GM19023 (cell line): ENCODE measurements at regions not wholly inside any gene's neighbourhood (a gene's known extent, or its start where the extent isn't known, plus 50 kb on each side); places are given as distances from the start of the nearest gene placed in this dataset.
"Not testable (repeated sequence)": the region's sequence is repeated elsewhere in the genome, so short reads cannot be mapped to it uniquely, and the experiment has no call there.

Source experiments
- ATAC-seq: cut with Tn5 transposase; IDR thresholded peaks from one replicate; pipeline ENCODE4 v1.9.1; 2021; ENCODE audit warnings: mild to moderate bottlenecking, moderate library complexity; ENCODE audit not compliant: unreplicated experiment

- no peak for ATAC-seq
Observed at GRCh38 chr5:1958211-1959010, 75.7 kb upstream of the IRX4 start.

- no peak for ATAC-seq
Observed at GRCh38 chr5:1955586-1955985, 72.9 kb upstream of the IRX4 start.

GRCh38 chr5:1953710-1954109 lies 71.0 kb upstream of the IRX4 start:
- ATAC-seq: not testable (repeated sequence)

- no peak for ATAC-seq
Observed at GRCh38 chr5:1952444-1953099, 69.8 kb upstream of the IRX4 start.

GRCh38 chr5:1952021-1952420 lies 69.3 kb upstream of the IRX4 start:
- ATAC-seq: no peak

GRCh38 chr5:1951165-1951816 lies 68.6 kb upstream of the IRX4 start:
- no peak for ATAC-seq

- ATAC-seq: no peak
Observed at GRCh38 chr5:1950708-1951103, 68.0 kb upstream of the IRX4 start.

GRCh38 chr5:1950096-1950707 lies 67.5 kb upstream of the IRX4 start:
- no peak for ATAC-seq

GRCh38 chr5:1949253-1949652 lies 66.5 kb upstream of the IRX4 start:
- ATAC-seq: no peak

GRCh38 chr5:1948663-1949191 lies 66.0 kb upstream of the IRX4 start:
- ATAC-seq: no peak

GRCh38 chr5:1948111-1948510 lies 65.4 kb upstream of the IRX4 start:
- no peak for ATAC-seq

- ATAC-seq: no peak
Observed at GRCh38 chr5:1946776-1947175, 64.1 kb upstream of the IRX4 start.

- no peak for ATAC-seq
Observed at GRCh38 chr5:1946122-1946677, 63.5 kb upstream of the IRX4 start.

- ATAC-seq: no peak
Observed at GRCh38 chr5:1945606-1946005, 62.9 kb upstream of the IRX4 start.

GRCh38 chr5:1944408-1944807 lies 61.7 kb upstream of the IRX4 start:
- ATAC-seq: no peak

- ATAC-seq: no peak
Observed at GRCh38 chr5:1943481-1943880, 60.8 kb upstream of the IRX4 start.

- ATAC-seq: no peak
Observed at GRCh38 chr5:1942630-1943029, 59.9 kb upstream of the IRX4 start.

GRCh38 chr5:1942158-1942557 lies 59.4 kb upstream of the IRX4 start:
- ATAC-seq: no peak

GRCh38 chr5:1939256-1939655 lies 56.5 kb upstream of the IRX4 start:
- no peak for ATAC-seq

- ATAC-seq: no peak
Observed at GRCh38 chr5:1938310-1939000, 55.7 kb upstream of the IRX4 start.
